ENCODE measurements at regions not wholly inside any gene's neighbourhood (a gene's known extent, or its start where the extent isn't known, plus 50 kb on each side); places are given as distances from the start of the nearest gene placed in this dataset.

DNA sequence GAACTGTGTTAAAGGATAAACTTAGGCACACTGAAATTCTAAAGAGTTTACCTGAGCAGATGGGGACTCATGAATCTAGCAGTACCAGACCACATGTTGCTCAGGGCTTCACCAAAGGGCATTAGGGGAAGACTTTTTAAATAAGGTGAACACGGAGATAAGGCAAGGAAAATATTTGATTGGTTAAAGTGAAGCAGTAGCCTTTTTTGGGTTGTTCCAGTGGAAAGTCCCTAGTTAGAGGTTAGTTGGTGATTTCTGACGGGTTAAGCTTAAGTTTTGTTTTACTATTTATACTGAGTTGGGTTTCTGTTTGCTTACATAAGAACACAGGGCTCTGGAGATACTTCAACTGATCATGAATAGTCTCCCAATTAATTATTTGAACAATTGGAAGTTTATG is 722.5 kb downstream of the SOCS6 start:
- Histone ChIP-seq H3K4me1 (no peaks in the 10 kb centered on the region), H3K36me3 (no peaks in the 10 kb centered on the region), H3K27ac (no peak overlapping the region), H3K4me3 (no peak overlapping the region), H3K9me3 (no peaks in the 10 kb centered on the region), H3K27me3 (no peaks in the 10 kb centered on the region)
- TF ChIP-seq CTCF (IDR thresholded peaks at IDR 0.05) (no peak), POLR2A (IDR thresholded peaks at IDR 0.05) (no peak)
- DNase-seq: no peak
- intact Hi-C loops (cut with DNase I; ENCODE audit: low total_unique reads): no loop called here

- Histone ChIP-seq H3K36me3 (no peaks in the 10 kb centered on the region), H3K4me3 (no peak overlapping the region), H3K27ac (no peak overlapping the region), H3K4me1 (no peaks in the 10 kb centered on the region), H3K9me3 (no peaks in the 10 kb centered on the region), H3K27me3 (no peaks in the 10 kb centered on the region)
- no peak for DNase-seq
- intact Hi-C loops (cut with DNase I; ENCODE audit: low total_unique reads): no loop called here
- TF ChIP-seq CTCF (IDR thresholded peaks at IDR 0.05) (no peak), POLR2A (IDR thresholded peaks at IDR 0.05) (no peak)
Observed at GRCh38 chr18:71008257-71008656, 719.4 kb downstream of the SOCS6 start.

- Histone ChIP-seq H3K9me3 (no peaks in the 10 kb centered on the region), H3K27ac (no peak overlapping the region), H3K36me3 (no peaks in the 10 kb centered on the region), H3K4me1 (no peaks in the 10 kb centered on the region), H3K27me3 (no peaks in the 10 kb centered on the region), H3K4me3 (no peak overlapping the region)
- intact Hi-C loops (cut with DNase I; ENCODE audit: low total_unique reads): no loop called here
- no peak for DNase-seq
- no peak for TF ChIP-seq CTCF (IDR thresholded peaks at IDR 0.05)
- no peak for TF ChIP-seq POLR2A (IDR thresholded peaks at IDR 0.05)
Observed at GRCh38 chr18:71001597-71001996, 712.8 kb downstream of the SOCS6 start.

GRCh38 chr18:70998490-70998889 is 709.6 kb downstream of the SOCS6 start:
- Histone ChIP-seq H3K9me3 (no peaks in the 10 kb centered on the region), H3K4me1 (no peaks in the 10 kb centered on the region), H3K36me3 (no peaks in the 10 kb centered on the region), H3K27me3 (no peaks in the 10 kb centered on the region), H3K27ac (no peak overlapping the region), H3K4me3 (no peak overlapping the region)
- no peak for DNase-seq
- intact Hi-C loops (cut with DNase I; ENCODE audit: low total_unique reads): no loop called here
- TF ChIP-seq POLR2A (IDR thresholded peaks at IDR 0.05): no peak
- TF ChIP-seq CTCF (IDR thresholded peaks at IDR 0.05): no peak

- intact Hi-C loops (cut with DNase I; ENCODE audit: low total_unique reads): no loop called here
- no peaks in the 10 kb centered on the region for H3K4me1 ChIP-seq
Observed at GRCh38 chr18:70994116-70994515, 705.3 kb downstream of the SOCS6 start.

More at GRCh38 chr18:70994116-70994515, 705.3 kb downstream of the SOCS6 start:
- Histone ChIP-seq H3K27me3 (no peaks in the 10 kb centered on the region), H3K27ac (no peak overlapping the region), H3K9me3 (no peaks in the 10 kb centered on the region), H3K4me3 (no peak overlapping the region), H3K36me3 (no peaks in the 10 kb centered on the region)
- DNase-seq: no peak
- TF ChIP-seq CTCF (IDR thresholded peaks at IDR 0.05) (no peak), POLR2A (IDR thresholded peaks at IDR 0.05) (no peak)

Data from uterus (tissue), 3 donors.